ENCODE measurements at regions not wholly inside any gene's neighbourhood (a gene's known extent, or its start where the extent isn't known, plus 50 kb on each side); places are given as distances from the start of the nearest gene placed in this dataset.

DNA sequence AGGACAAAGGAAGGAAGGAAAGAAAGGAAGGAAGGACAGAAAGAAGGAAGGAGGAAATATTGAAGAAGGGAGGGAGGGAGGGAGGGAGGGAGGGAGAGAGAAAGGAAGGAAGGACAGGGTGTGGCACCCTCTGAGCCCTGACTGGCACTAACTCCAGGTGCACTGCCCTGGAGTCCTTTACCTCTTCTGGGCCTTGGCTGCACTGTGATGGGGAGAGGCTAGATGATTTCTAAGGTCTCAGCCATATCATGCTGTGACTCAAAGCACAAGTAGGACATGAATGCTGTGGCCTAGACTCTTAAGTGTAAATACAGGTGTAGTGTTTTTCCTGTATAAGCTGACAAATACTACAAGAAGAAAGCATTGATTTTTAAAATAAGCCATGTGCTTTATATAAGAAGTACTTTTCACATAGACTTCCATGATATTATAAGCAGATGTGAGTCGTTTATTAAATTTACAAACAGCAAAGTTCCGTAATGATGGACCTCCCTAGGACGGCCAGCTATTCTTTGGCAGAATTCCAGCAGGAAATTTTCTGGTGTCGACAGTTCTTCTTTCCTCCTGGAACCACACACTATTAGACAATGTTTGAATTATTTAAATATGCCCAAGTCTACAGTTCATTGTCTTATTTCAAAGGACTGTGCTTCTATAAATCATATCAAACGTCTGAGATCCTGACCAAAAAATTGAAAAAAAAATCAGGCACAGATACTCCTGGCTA, 213.8 kb upstream of the C2CD4B start:
- POLR2A ChIA-PET = no interaction called here
- ATAC-seq (ENCODE audit: low read depth) (no peak), DNase-seq (no peak)
- no peak overlapping the region for H3K27ac Mint-ChIP-seq
- no peaks in the 10 kb centered on the region for H3K9me3 Mint-ChIP-seq
- H3K36me3 Mint-ChIP-seq = no peaks in the 10 kb centered on the region
- H3K4me3 Mint-ChIP-seq = no peak overlapping the region
- peaks cover 3% of the 10 kb centered on the region for H3K4me1 Mint-ChIP-seq
- H3K27me3 Mint-ChIP-seq = peaks cover 25% of the 10 kb centered on the region

- POLR2A ChIA-PET = no interaction called here
- Mint-ChIP-seq H3K4me3 (no peak overlapping the region), H3K27me3 (peaks cover 22% of the 10 kb centered on the region)
These were observed 214.9 kb upstream of the C2CD4B start for GRCh38 chr15:62380011-62380410.

GRCh38 chr15:62382046-62382445, 217.0 kb upstream of the C2CD4B start:
- no peak for ATAC-seq (ENCODE audit: low read depth)
- Mint-ChIP-seq H3K4me1 (peaks cover 3% of the 10 kb centered on the region), H3K4me3 (no peak overlapping the region), H3K36me3 (no peaks in the 10 kb centered on the region), H3K27ac (no peak overlapping the region), H3K9me3 (no peaks in the 10 kb centered on the region), H3K27me3 (peaks cover 31% of the 10 kb centered on the region)
- DNase-seq = no peak
- POLR2A ChIA-PET = no interaction called here

More at GRCh38 chr15:62380011-62380410, 214.9 kb upstream of the C2CD4B start:
- H3K4me1 Mint-ChIP-seq = peaks cover 3% of the 10 kb centered on the region
- no peaks in the 10 kb centered on the region for H3K36me3 Mint-ChIP-seq
- no peak for DNase-seq
- no peak for ATAC-seq (ENCODE audit: low read depth)
- no peaks in the 10 kb centered on the region for H3K9me3 Mint-ChIP-seq
- no peak overlapping the region for H3K27ac Mint-ChIP-seq

- POLR2A ChIA-PET = no interaction called here
- Mint-ChIP-seq H3K36me3 (no peaks in the 10 kb centered on the region), H3K27me3 (peaks cover 57% of the 10 kb centered on the region), H3K4me1 (peaks cover 18% of the 10 kb centered on the region), H3K4me3 (peak within 1 kb of the TSS; percentile 94), H3K27ac (peak within 1 kb of the TSS; percentile 86), H3K9me3 (no peaks in the 10 kb centered on the region)
- peak; percentile 85 for ATAC-seq (ENCODE audit: low read depth)
- DNase-seq = peak; percentile 83
These were observed 225.1 kb upstream of the C2CD4B start, which contains the start of gene TLN2 for GRCh38 chr15:62389885-62390790. TSS of gene TLN2 (plus strand) at chr15:62390550.

DNA sequence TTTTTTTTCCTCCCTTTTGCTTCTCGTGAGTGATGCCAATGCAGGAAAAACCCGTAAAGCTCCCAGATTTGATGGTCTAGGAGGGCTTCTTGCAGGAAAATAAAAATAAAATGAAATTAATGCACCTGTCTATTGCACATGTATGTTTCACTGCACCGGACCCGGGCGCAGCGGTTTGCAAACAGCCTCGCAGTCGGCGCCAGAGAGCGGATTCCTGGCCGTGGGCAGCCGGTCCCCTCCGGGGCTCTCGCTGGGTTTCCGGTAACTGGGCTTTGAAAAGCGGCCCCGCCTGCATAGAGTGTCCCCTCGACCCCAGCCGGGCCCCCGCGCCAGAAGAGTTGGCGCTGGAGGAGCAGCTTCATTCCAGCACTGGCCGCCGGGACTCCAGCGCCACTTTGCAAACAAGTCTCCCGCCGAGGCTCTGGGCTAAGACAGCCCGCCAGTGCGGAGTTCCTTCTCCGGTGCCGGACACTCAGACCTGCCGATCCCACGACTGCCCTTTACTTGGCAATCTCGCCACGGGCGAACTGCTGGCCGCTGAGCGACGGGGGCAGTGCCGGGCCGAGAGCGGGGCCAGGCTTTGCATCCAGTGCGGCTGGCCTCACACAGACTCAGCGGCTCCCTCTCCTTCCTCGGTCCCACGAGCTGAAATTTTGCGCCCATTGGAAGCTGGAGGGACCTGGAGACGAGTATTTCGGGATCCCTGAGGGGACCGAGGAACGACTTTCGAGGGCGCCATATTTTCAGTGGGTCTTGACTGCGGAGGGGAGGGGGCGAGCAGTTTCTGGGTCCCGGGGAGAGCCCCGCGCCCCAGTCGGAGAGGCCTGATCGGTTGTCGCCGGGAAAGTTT, 225.9 kb upstream of the C2CD4B start:
- Mint-ChIP-seq H3K9me3 (no peaks in the 10 kb centered on the region), H3K4me1 (peaks cover 18% of the 10 kb centered on the region), H3K36me3 (no peaks in the 10 kb centered on the region), H3K27ac (peak overlapping the region; percentile 64), H3K27me3 (peaks cover 55% of the 10 kb centered on the region), H3K4me3 (peak overlapping the region; percentile 94)
- DNase-seq (peak; percentile 56), ATAC-seq (ENCODE audit: low read depth) (peak; percentile 37)
- POLR2A ChIA-PET = interaction anchor here (0.6 to 0.7 kb wide), 3 partner anchors 262 to 1169 kb away, joined by 4 to 5 read pairs (median 5); no protein-coding TSS in a partner anchor

- H3K4me3 Mint-ChIP-seq = peak overlapping the region; percentile 94
- peak; percentile 63 for DNase-seq
- POLR2A ChIA-PET = interaction anchor here (0.6 to 0.7 kb wide), 3 partner anchors 263 to 1168 kb away, joined by 4 to 5 read pairs (median 5); no protein-coding TSS in a partner anchor
- ATAC-seq (ENCODE audit: low read depth) = peak; percentile 36
- peaks cover 18% of the 10 kb centered on the region for H3K4me1 Mint-ChIP-seq
- peaks cover 52% of the 10 kb centered on the region for H3K27me3 Mint-ChIP-seq
- H3K36me3 Mint-ChIP-seq = no peaks in the 10 kb centered on the region
- no peak overlapping the region for H3K27ac Mint-ChIP-seq
- no peaks in the 10 kb centered on the region for H3K9me3 Mint-ChIP-seq
These were observed 226.7 kb upstream of the C2CD4B start for GRCh38 chr15:62391641-62392262.

- Mint-ChIP-seq H3K27me3 (peaks cover 47% of the 10 kb centered on the region), H3K9me3 (no peaks in the 10 kb centered on the region), H3K4me1 (peaks cover 18% of the 10 kb centered on the region), H3K27ac (no peak overlapping the region), H3K4me3 (peak overlapping the region; percentile 67), H3K36me3 (no peaks in the 10 kb centered on the region)
- ATAC-seq (ENCODE audit: low read depth) = no peak
- peak; percentile 31 for DNase-seq
- POLR2A ChIA-PET = no interaction called here
These were observed 227.3 kb upstream of the C2CD4B start for GRCh38 chr15:62392376-62392775.

- DNase-seq (no peak), ATAC-seq (ENCODE audit: low read depth) (no peak)
- no peak overlapping the region for H3K27ac Mint-ChIP-seq
- no peak overlapping the region for H3K4me3 Mint-ChIP-seq
- H3K27me3 Mint-ChIP-seq = peaks cover 43% of the 10 kb centered on the region
- peaks cover 18% of the 10 kb centered on the region for H3K4me1 Mint-ChIP-seq
- no peaks in the 10 kb centered on the region for H3K36me3 Mint-ChIP-seq
- POLR2A ChIA-PET = no interaction called here
- peaks cover 4% of the 10 kb centered on the region for H3K9me3 Mint-ChIP-seq
These were observed 228.1 kb upstream of the C2CD4B start for GRCh38 chr15:62393196-62393595.

DNA sequence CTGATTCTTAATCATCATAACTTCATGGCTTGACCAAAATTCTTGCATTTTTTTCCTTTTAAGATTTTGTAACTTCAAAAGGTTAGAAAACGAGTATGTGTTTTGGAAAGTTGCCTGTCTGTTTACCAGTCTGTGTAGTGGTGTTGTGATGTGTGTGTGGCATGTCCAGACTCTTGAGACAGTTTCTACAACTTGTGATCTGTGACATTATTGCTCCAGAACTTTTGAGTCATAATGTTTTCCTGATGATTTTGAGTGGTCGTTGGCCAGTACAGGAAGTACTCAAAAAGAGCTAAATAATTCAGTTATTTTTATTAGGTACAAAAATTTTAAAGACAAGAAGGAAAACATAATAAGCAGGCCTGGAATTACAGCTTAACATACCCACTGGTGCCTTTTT, 229.0 kb upstream of the C2CD4B start:
- POLR2A ChIA-PET = no interaction called here
- H3K4me3 Mint-ChIP-seq = no peak overlapping the region
- H3K4me1 Mint-ChIP-seq = peaks cover 17% of the 10 kb centered on the region
- H3K9me3 Mint-ChIP-seq = peaks cover 8% of the 10 kb centered on the region
- H3K27me3 Mint-ChIP-seq = peaks cover 38% of the 10 kb centered on the region
- H3K36me3 Mint-ChIP-seq = no peaks in the 10 kb centered on the region
- no peak overlapping the region for H3K27ac Mint-ChIP-seq
- ATAC-seq (ENCODE audit: low read depth) (no peak), DNase-seq (no peak)

DNA sequence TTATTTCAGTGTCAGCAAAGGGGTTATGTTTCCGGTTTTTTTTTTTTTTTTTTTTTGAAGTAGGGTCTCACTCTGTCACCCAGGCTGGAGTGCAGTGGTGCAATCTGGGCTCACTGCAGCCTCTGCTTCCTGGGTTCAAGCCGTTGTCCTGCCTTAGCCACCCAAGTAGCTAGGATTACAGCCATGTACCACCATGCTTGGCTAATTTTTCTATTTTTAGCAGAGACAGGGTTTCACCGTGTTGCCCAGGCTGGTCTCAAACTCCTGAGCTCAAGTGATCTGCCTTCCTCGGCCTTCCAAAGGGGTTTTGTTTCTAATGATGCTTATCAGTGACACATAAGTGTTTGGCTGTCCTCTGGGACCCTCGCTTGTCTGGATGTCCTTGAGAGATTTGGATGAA, 235.7 kb upstream of the C2CD4B start:
- Mint-ChIP-seq H3K27me3 (peaks cover 20% of the 10 kb centered on the region), H3K36me3 (no peaks in the 10 kb centered on the region), H3K4me3 (no peak overlapping the region), H3K9me3 (peaks cover 24% of the 10 kb centered on the region), H3K27ac (no peak overlapping the region), H3K4me1 (no peaks in the 10 kb centered on the region)
- POLR2A ChIA-PET = interaction anchor here (0.7 kb wide), 1 partner anchor 345 kb away, joined by 6 read pairs; no protein-coding TSS in a partner anchor
- DNase-seq = no peak
- no peak for ATAC-seq (ENCODE audit: low read depth)

DNA sequence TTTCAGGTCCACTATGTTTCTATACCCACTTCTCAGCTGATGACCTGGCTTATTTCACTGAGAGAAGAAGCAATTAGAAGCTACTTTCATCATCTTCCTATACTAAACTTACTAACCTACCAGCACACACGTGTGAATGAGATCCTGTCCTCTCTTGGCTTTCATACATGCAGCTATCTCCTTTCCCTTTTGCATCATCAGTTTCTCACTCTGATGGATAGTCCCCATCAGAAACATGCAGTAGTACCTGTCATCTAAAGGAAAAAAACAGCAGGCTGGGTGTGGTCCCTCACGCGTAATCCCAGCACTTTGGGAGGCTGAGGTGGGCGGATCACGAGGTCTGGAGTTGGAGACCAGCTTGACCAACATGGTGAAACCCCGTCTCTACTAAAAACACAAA, 237.6 kb upstream of the C2CD4B start:
- DNase-seq = no peak
- POLR2A ChIA-PET = no interaction called here
- Mint-ChIP-seq H3K36me3 (no peaks in the 10 kb centered on the region), H3K27me3 (peaks cover 17% of the 10 kb centered on the region), H3K4me1 (no peaks in the 10 kb centered on the region), H3K9me3 (peaks cover 24% of the 10 kb centered on the region), H3K4me3 (no peak overlapping the region), H3K27ac (no peak overlapping the region)
- ATAC-seq (ENCODE audit: low read depth) = no peak

DNA sequence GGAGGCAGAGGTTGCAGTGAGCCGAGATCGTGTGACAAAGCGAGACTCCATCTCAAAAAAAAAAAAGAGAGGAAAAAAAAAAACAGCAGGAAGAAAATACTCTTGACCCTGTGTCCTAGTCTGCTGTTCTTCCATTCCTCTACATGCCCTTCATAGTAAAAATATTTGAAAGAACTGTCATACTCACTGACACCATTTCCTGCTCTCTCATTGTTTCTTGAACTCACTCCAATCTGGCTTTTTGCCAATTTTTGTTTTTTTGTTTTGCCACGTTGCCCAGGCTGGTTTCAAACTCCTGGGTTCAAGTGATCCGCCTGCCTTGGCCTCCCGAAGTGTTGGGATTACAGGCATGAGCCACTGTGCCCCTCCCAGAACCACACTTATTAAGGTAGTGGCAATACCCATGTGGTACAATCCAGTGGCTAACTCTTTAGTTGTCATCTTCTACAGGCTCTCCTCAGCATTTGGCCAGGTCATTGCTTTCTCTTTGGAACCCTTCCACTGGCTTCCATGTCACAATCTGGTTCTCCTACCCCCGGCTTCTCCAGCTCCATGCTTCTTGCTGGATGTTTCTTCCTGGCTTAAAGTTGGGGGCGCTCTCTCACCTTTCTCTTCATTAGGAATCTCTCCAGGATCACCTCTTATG, 238.2 kb upstream of the C2CD4B start:
- Mint-ChIP-seq H3K4me3 (no peak overlapping the region), H3K9me3 (peaks cover 19% of the 10 kb centered on the region), H3K27me3 (peaks cover 17% of the 10 kb centered on the region), H3K4me1 (no peaks in the 10 kb centered on the region), H3K27ac (no peak overlapping the region), H3K36me3 (no peaks in the 10 kb centered on the region)
- ATAC-seq (ENCODE audit: low read depth) (no peak), DNase-seq (no peak)
- POLR2A ChIA-PET = no interaction called here
